ENCODE measurements at regions not wholly inside any gene's neighbourhood (a gene's known extent, or its start where the extent isn't known, plus 50 kb on each side); places are given as distances from the start of the nearest gene placed in this dataset.

GRCh38 chr6:147933224-147933623 is 409.4 kb upstream of the SASH1 start:
- H3K27me3 Mint-ChIP-seq: no peaks in the 10 kb centered on the region
- intact Hi-C loops (cut with DNase I, micrococcal nuclease): no loop called here
- H3K27me3 ChIP-seq (ENCODE audit: control insufficient read depth in 1 of 2, insufficient read depth in 2 of 2, low read length in 2 of 2): no peaks in the 10 kb centered on the region
- no peaks in the 10 kb centered on the region for H3K4me1 ChIP-seq (ENCODE audit: insufficient read depth, low read length)
- DNase-seq: no peak
- H3K9me3 Mint-ChIP-seq: peaks cover 5% of the 10 kb centered on the region
- no peaks in the 10 kb centered on the region for H3K36me3 Mint-ChIP-seq (ENCODE audit: low read depth)
- no peaks in the 10 kb centered on the region for H3K4me1 Mint-ChIP-seq (ENCODE audit: low read depth)
- H3K36me3 ChIP-seq (ENCODE audit: insufficient read depth, low read length): no peaks in the 10 kb centered on the region
- peaks cover 0 to 4% of the 10 kb centered on the region in 2 experiments for H3K9me3 ChIP-seq (ENCODE audit: control insufficient read depth in 1 of 2, insufficient read depth in 1 of 2, low read length in 2 of 2)
- CTCF ChIA-PET: no interaction called here
- no peak for ATAC-seq (ENCODE audit: poor library complexity)
- H3K27ac ChIP-seq (ENCODE audit: low read depth in 1 of 2, low read length in 2 of 2): no peak overlapping the region
- POLR2A ChIA-PET: no interaction called here
- TF ChIP-seq, protein P1, sequence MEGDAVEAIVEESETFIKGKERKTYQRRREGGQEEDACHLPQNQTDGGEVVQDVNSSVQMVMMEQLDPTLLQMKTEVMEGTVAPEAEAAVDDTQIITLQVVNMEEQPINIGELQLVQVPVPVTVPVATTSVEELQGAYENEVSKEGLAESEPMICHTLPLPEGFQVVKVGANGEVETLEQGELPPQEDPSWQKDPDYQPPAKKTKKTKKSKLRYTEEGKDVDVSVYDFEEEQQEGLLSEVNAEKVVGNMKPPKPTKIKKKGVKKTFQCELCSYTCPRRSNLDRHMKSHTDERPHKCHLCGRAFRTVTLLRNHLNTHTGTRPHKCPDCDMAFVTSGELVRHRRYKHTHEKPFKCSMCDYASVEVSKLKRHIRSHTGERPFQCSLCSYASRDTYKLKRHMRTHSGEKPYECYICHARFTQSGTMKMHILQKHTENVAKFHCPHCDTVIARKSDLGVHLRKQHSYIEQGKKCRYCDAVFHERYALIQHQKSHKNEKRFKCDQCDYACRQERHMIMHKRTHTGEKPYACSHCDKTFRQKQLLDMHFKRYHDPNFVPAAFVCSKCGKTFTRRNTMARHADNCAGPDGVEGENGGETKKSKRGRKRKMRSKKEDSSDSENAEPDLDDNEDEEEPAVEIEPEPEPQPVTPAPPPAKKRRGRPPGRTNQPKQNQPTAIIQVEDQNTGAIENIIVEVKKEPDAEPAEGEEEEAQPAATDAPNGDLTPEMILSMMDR (IDR thresholded peaks at IDR 0.05): no peak
- no peak overlapping the region for H3K27ac Mint-ChIP-seq
- no peak overlapping the region for H3K4me3 ChIP-seq (ENCODE audit: low read length)
- no peak overlapping the region for H3K4me3 Mint-ChIP-seq

GRCh38 chr6:147935656-147936055 is 407.0 kb upstream of the SASH1 start:
- no peak for DNase-seq
- H3K4me3 Mint-ChIP-seq: no peak overlapping the region
- peaks cover 0 to 2% of the 10 kb centered on the region in 2 experiments for H3K9me3 ChIP-seq (ENCODE audit: control insufficient read depth in 1 of 2, insufficient read depth in 1 of 2, low read length in 2 of 2)
- POLR2A ChIA-PET: no interaction called here
- H3K36me3 ChIP-seq (ENCODE audit: insufficient read depth, low read length): no peaks in the 10 kb centered on the region
- no peak overlapping the region for H3K27ac Mint-ChIP-seq
- CTCF ChIA-PET: no interaction called here
- ATAC-seq (ENCODE audit: poor library complexity): no peak
- H3K27ac ChIP-seq (ENCODE audit: low read depth in 1 of 2, low read length in 2 of 2): no peak overlapping the region
- H3K4me3 ChIP-seq (ENCODE audit: low read length): no peak overlapping the region
- TF ChIP-seq, protein P1 (IDR thresholded peaks at IDR 0.05): no peak
- no peaks in the 10 kb centered on the region for H3K4me1 Mint-ChIP-seq (ENCODE audit: low read depth)
- intact Hi-C loops (cut with DNase I, micrococcal nuclease): no loop called here
- no peaks in the 10 kb centered on the region for H3K9me3 Mint-ChIP-seq
- H3K4me1 ChIP-seq (ENCODE audit: insufficient read depth, low read length): no peaks in the 10 kb centered on the region
- no peaks in the 10 kb centered on the region for H3K27me3 Mint-ChIP-seq
- no peaks in the 10 kb centered on the region for H3K36me3 Mint-ChIP-seq (ENCODE audit: low read depth)
- no peaks in the 10 kb centered on the region for H3K27me3 ChIP-seq (ENCODE audit: control insufficient read depth in 1 of 2, insufficient read depth in 2 of 2, low read length in 2 of 2)

DNA sequence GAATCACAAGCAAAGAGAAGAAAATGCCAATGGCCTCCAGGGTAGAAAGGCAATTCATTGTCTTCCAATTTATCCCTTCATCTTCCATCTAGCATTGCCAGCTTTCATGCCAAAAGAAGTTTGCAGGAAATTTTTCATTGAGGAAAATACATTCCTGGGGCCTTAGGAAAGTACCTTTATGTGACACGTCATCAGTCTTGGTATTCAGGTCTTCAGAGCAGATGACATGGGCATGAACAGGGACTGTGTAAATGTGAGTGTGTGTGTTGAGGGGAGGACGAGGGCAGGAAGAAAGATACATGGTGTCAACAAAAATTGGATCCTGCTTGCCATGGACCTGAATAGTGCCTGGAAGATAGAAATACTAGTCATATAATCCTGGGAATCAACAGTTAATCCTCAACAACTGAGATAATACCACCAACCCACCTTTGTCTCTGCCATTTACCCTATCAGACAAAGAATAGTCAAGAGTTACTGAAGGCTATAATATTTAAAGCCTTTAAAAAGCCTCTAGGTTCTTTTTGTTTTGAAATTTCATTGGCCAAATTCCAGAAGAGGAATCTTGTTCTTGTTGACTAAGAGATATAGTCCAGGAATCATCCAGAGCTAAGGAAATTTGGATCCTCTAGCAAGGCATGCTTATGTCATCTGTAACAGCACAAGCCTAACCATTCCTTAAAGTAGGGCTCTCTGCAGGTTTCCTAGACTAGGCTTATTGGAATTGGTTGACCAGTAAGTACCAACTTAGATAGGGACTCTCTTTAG is 405.8 kb upstream of the SASH1 start:
- no peak overlapping the region for H3K27ac Mint-ChIP-seq
- TF ChIP-seq, protein P1 (IDR thresholded peaks at IDR 0.05): no peak
- H3K4me1 ChIP-seq (ENCODE audit: insufficient read depth, low read length): no peaks in the 10 kb centered on the region
- no peaks in the 10 kb centered on the region for H3K9me3 ChIP-seq (ENCODE audit: control insufficient read depth in 1 of 2, insufficient read depth in 1 of 2, low read length in 2 of 2)
- H3K9me3 Mint-ChIP-seq: no peaks in the 10 kb centered on the region
- no peak overlapping the region for H3K4me3 ChIP-seq (ENCODE audit: low read length)
- ChIA-PET POLR2A (no interaction called here), CTCF (no interaction called here)
- no peak overlapping the region for H3K4me3 Mint-ChIP-seq
- intact Hi-C loops (cut with DNase I, micrococcal nuclease): no loop called here
- H3K4me1 Mint-ChIP-seq (ENCODE audit: low read depth): no peaks in the 10 kb centered on the region
- no peak for DNase-seq
- H3K36me3 ChIP-seq (ENCODE audit: insufficient read depth, low read length): no peaks in the 10 kb centered on the region
- ATAC-seq (ENCODE audit: poor library complexity): no peak
- H3K27me3 ChIP-seq (ENCODE audit: control insufficient read depth in 1 of 2, insufficient read depth in 2 of 2, low read length in 2 of 2): no peaks in the 10 kb centered on the region
- H3K27me3 Mint-ChIP-seq: no peaks in the 10 kb centered on the region
- no peaks in the 10 kb centered on the region for H3K36me3 Mint-ChIP-seq (ENCODE audit: low read depth)
- H3K27ac ChIP-seq (ENCODE audit: low read depth in 1 of 2, low read length in 2 of 2): no peak overlapping the region

Data from CD4-positive, alpha-beta T cell (primary cell).